OCI-LY1 (cell line): ENCODE measurements at regions not wholly inside any gene's neighbourhood (a gene's known extent, or its start where the extent isn't known, plus 50 kb on each side); places are given as distances from the start of the nearest gene placed in this dataset.

Source experiments
- CTCF ChIP-seq: fragments of 200-600 bp; sonication (generic), shearing (Covaris generic); IDR thresholded peaks from 2 replicates; pipeline ENCODE4 v1.5.1; 2017; ENCODE audit warnings: mild to moderate bottlenecking, antibody characterized with exemption, low read length, moderate library complexity, mixed read lengths
- EZH2 ChIP-seq: fragments of 200-600 bp; sonication (generic), shearing (Covaris generic); IDR thresholded peaks from 2 replicates; pipeline ENCODE4 v1.8.0; 2017; ENCODE audit warnings: borderline replicate concordance, mixed run types, mild to moderate bottlenecking, antibody characterized with exemption, low read length, moderate library complexity, mixed read lengths

GRCh38 chr3:159821736-159822135, 166.9 kb upstream of the IL12A start:
- TF ChIP-seq CTCF (no peak), EZH2 (no peak)
